ENCODE measurements at regions not wholly inside any gene's neighbourhood (a gene's known extent, or its start where the extent isn't known, plus 50 kb on each side); places are given as distances from the start of the nearest gene placed in this dataset.
A peak's percentile ranks its signal among the peaks of the same experiment; 100 is the strongest.
"Not testable (repeated sequence)": the region's sequence is repeated elsewhere in the genome, so short reads cannot be mapped to it uniquely, and the experiment has no call there.

DNA sequence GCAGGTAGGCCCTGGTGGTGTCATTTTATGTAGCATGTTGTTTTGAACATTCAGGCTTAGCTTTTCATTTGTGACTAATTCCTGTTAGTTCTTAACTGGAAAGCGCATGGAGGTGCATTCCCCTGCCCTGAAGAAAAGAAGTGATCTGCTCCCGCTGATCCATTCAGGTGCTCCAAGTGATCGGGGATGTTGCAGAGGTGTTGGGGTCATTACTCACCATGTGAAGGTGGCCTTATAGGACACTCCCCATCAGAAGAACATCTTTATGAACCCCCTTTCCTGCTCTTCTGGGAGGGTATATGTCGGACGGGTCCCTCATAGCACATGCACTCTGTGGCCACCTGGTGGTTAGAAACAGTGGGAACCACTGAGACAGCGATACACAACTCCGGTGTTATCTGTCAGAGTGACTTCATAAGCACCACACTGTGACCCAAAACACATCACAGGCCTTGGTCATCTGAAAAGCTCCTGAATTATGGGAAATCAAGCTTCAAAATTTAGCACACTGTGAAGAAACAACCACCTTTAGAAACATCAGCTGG lies 172.5 kb upstream of the NOTCH2NLA start:
- not testable (repeated sequence) for DNase-seq

DNA sequence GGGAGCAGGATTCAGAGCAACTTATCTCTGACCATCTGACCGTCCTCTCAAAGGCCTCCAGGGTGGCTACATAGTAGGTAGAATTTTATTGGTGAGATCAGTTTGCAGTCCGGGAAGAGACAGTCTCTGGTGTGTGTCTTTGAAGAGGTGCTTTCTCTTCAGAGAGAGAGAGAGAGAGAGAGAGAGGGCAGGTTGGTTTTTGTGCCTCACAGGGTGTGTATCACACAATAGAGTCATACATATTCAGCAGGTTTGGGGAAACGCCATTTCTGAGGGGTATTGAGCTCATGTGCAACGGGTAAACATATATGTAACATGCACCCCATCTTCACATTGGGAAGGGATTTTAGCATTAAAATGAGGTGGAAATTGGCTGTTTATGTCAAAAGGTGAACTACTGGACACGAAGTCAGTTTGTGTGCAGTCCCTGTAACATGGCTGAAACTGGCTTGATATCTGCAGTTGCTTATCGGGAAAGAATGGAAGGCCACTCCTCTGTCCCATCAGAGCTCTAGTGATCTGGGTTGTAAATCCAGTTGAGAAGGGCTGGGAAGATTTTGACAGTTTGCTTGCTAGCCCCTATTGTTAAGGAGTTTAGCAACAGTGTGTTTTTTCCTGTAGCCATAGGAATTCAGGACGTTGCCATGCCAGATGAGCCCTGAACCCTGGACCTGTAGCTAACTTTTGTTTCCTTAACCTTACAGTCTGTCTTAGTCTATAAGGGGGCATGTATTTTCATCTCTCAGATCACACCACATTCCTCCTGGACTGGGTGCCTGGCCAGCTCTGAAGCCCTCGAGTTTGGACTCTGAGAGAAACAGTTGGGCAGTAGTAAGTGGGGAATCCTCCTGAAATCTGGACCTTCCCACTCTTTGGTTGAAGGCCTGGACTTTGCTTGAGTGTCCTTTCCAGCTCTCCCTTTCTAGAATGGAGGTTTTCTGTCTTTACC lies 171.6 kb upstream of the NOTCH2NLA start:
- not testable (repeated sequence) for DNase-seq

DNA sequence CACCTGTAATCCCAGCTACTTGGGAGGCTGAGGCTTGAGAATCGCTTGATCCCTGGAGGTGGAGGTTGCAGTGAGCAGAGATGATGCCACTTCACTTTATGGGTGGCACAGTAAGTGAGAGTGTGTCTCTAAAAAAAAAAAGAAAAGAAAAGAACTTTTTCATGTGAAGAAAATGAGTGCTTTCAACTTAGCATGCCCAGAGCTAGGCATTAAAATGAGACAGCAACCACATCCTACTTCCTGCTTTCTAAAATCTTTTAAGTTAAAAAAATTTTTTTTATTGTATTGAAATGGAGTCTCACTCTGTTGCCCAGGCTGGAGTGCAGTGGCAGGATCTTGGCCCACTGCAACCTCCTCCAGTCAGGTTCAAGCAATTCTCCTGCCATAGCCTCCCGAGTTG lies 170.4 kb upstream of the NOTCH2NLA start:
- not testable (repeated sequence) for DNase-seq

DNA sequence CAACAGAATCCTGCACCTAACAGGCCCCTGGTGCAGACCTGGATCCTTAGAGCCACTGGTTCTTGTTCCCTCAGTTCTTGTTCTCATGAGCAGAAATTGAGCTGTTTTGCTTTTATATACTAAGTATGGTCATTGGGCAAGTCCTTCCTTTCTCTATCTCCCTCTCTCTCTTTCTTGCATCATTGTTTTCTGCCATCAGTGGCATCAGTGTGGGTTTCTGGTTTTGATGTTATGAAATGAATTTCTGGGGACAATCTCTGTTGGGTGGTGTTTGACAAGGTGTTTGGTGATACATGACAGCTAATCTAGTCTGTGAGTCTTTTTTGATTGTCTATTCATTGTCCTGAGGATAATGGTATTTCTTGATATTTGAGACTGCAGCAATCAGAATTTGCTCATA lies 168.0 kb upstream of the NOTCH2NLA start:
- DNase-seq = not testable (repeated sequence)

DNA sequence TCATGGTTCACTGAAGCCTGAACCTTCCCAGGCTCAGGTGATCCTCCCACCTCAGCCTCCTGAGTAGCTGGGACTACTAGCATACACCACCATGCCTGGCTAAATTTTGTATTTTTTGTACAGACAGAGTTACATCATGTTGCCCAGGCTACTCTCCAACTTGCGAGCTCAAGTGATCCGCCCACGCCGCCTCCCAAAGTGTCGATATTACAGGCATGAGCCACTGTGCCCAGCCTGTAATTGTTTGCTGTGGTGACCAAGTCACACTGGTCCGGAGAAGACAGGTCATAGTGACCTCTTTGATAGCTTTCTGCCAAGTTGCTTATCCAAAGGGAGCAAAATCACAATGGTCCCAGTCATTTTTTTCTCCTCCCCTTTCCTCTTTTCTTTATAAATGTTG lies 167.4 kb upstream of the NOTCH2NLA start:
- not testable (repeated sequence) for DNase-seq

DNA sequence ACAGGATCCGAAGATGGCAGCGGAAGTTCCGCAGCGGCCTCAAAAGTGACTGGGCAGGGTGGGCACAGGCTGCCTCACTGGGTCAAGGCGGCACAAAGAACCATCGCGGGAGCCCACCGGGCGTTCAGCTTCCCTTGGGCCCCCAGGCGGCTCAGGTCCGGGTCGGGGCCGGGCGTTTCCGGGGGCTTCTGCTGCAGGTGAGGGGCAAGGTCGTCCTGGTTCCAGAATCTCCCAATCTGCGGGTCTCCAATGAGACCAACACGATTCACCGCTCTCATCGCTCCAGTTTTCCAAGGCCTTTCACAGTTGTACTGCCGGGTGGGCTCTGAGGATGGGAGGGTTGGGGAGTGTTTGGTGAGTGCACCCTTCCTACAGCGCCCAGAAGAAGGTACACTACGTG lies 165.0 kb upstream of the NOTCH2NLA start:
- DNase-seq = not testable (repeated sequence)

DNA sequence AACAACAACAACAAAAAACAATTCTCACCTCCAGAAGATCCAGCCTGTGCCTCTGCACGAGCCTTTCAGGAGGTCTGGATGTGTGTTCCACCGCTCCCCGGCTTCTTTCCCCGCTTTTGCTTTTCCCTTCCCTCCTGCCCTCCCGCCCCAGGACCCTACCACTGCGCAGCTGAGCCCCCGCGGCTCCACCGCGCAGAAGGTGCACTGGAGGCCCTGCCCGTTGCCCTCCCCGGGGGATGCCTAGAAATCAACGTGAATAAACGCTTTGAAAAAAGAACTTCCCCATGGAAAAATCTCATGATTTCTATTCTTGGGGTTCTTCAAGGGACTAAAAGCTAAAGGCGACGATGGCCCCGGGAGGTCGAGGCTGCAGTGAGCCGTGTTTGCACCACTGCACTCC lies 164.3 kb upstream of the NOTCH2NLA start:
- DNase-seq = not testable (repeated sequence)

DNA sequence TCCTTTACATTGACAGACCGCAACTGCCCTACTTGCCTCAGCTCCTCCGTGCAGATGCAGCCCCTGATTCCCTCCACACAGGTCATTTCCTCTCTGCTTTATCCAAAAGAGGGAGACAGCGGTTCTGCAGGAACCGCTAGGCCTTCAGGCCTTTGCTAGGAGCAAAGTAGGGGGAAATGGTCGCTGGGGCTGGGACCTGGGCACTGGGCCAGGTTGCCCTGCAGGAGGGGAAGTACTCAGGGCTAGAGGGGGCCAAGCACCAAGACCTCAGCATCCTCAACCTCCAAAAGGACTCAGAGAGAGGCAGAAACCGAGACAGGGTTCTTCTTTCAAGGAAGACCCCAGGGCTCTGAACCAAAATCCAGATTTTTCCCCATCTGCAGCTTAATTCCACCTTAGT lies 160.4 kb upstream of the NOTCH2NLA start:
- DNase-seq = not testable (repeated sequence)

DNA sequence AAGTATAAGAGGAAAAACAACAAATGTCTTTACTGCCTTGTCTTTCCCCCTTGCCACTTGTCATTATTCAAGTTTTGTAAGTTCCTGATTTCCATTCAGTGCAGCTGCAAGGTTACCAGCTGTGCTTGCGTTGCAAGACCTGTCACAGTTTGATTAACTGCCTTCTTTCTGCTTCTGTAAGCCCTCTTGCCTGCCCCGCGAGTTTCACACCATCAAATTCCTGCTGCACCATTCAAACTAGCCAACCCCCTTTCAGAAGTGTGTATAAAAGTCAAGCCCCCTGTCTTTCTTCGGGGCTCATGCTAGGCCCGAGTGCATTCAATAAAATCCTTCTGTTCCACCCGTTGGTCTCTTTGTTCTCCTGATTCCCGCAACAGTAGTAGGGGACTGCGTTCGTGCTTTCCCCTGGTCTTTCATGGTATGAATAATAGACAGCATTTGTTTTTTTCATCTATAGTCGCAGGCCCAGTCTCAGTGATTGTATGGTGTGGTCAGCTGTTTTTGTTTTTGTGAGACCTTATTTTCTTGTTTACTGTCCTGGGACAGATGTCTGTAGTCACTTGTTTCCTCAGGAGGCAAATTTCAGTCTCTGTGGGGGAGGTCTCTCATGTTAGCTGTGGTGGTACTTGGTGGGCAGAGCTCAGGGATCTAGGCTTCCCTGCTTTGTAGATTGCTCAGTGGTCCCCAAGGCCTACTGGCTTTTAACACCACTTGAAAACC lies 159.1 kb upstream of the NOTCH2NLA start:
- DNase-seq = not testable (repeated sequence)

DNA sequence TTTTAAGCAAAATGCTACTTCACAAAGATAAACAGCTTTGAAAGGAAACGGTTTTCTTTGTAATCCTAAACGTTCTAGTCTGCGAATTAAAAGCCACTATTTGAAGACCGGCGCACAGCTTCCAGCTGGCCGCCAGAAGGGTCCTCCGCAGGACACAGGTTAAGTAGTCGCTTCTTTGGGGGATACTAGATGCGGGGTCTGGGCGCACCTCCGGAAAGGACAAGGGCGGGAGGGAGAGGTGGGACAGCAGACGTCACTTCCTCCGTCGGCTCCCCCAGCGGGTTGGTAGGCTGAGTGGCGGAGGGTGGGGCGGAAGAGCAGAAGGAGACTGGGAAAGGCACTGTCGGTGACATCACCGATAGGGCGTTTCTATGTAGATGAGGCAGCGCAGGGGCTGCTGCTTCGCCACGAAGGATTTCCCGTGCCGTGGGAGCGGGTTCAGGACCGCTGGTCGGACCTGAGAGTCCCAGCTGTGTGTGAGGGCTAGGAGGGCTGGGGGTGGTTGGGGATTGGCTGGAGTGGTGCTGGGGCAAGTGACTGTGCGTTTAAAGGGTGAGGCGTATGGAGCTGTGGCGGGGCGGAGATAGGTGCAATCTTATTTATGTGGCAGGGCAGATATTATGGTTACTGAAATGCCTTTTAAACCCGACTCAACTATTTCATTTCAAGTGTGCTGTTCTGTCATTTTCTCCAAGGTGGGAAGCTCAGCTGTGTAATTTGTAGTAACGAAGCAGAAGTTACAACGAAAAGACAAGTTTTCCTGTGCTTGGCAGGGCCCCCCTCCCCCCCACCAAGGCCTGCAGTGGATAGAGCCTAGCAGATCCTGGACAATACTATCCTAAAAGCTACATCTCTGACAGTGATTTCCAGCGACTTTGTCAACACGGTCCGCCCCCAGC lies 158.3 kb upstream of the NOTCH2NLA start:
- DNase-seq = peak; percentile 82

DNA sequence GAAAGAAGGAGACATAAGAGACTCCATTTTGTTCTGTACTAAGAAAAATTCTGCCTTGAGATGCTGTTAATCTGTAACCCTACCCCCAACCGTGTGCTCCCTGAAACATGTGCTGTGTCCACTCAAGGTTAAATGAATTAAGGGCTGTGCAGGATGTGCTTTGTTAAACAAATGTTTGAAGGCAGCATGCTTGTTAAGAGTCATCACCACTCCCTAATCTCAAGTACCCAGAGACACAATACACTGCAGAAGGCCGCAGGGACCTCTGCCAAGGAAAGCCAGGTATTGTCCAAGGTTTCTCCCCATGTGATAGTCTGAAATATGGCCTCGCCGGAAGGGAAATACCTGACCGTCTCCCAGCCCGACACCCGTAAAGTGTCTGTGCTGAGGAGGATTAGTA lies 152.4 kb upstream of the NOTCH2NLA start:
- not testable (repeated sequence) for DNase-seq

DNA sequence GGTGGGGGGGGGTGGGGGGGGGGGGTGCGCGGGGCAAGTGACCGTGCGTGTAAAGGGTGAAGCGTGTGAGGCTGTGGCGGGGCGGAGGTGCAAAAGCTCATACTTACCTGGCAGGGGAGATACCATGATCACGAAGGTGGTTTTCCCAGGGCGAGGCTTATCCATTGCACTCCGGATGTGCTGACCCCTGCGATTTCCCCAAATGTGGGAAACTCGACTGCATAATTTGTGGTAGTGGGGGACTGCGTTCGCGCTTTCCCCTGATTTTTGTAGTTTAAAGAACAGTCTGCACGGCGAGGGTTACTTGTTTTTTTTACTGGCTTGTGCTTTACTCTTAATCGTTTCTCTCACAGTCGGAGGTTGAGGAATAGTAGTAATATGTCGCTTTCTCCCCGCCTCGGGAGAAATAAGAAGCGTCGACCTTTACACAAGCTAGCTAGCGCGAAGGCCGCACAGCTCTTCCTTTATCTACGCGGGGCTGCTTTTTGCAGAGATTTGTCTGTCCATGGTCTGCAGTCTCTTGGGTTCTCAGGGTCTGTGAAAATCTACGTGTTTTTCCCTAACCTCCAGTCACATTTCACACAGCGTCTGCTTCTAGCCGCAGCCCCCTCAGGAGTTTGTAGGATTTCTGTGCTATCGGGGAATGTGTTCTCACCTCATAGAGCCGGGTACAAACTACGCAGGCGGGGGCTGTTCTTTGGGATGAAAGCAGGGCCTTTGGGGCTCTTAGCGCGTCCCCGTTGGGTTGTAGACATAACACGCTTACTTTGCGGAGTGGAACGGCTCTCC lies 148.1 kb upstream of the NOTCH2NLA start:
- DNase-seq = peak; percentile 95

DNA sequence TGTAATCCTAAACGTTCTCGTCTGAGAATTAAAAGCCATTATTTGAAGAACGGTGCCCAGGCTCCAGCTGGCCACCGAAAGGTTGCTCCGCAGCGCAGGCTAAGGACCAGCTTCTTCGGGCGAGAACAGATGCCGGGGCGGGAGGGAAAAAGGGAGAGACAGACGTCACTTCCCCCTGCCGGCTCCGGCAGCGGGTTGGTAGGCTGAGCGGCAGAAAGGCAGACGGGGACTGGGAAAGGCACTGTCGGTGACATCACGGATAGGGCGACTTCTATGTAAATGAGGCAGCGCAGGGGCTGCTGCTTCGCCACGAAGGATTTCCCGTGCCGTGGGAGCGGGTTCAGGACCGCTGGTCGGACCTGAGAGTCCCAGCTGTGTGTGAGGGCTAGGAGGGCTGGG lies 147.5 kb upstream of the NOTCH2NLA start:
- DNase-seq = peak; percentile 65

DNA sequence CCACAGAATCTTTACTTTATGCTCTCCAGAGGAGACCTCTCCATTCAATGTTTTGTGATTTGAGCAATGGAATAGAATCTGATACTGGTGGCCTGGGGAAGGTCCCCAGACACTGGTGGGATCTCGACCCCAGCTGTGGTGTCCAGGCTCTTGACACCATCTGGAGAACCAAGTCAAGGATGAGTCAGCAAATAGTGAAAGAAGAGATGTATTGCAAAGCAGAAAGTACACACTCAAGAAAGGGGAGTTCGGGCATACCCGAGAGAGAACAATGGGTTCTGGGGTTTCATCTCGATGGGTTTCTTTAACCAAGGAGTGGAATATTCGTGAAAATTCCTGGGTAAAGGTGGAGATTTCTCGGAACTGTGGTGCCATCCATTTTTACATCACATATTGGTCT lies 146.3 kb upstream of the NOTCH2NLA start:
- not testable (repeated sequence) for DNase-seq

DNA sequence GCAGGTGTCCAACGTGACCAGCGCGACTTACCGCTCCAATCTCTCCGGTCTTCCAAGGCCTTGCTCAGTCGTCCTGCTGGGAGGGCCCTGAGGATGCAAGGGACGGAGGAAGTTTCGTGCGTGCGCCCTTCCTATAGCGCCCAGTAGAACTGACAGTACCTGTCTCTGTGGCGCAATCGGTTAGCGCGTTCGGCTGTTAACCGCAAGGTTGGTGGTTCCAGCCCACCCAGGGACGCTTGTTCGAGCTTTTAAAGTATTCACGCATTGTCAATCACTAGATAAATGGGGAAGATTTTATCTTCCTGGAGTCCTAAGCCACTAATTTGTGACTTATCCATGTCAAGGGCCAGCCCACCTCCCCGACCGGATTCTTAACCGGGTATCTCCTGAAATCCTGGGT lies 141.1 kb upstream of the NOTCH2NLA start:
- peak; percentile 66 for DNase-seq

DNA sequence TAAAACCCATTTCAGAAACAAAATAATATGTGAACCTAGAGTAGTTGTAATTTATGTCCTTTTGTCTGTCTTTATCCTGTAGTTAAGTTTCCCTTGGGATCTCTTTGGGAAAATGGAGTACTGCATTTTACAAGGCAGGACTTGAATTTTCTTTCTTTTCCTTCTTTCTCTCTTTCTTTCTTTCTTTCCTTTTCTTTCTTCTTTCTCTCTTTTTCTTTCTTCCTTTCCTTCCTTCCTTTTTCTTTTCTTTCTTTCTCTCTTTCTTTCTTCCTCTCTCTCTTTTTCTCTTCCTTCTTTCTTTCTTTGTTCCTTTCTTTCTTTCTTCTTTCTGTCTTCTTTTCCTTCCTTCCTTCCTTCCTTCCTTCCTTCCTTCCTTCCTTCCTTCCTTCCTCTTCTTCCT lies 126.6 kb upstream of the NOTCH2NLA start:
- not testable (repeated sequence) for DNase-seq

DNA sequence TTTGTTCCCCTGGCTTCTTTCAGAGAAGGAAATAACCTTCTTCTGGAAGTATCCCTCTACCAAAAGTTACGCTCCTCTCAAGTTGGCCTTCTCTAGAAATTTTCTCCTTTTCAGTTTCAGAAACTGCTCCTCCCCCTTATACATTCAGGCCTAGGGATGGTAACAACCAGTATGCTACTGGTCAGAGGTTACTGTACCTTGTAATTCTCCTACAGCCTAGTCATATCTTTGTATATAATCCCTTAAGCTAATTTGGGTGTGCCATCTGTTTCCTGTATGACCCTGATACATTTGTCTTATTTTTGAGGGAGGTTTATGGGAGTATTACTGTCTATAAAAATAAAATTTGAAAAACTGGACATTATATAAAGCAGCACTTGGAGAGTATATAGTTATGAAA lies 98.0 kb upstream of the NOTCH2NLA start:
- not testable (repeated sequence) for DNase-seq

DNA sequence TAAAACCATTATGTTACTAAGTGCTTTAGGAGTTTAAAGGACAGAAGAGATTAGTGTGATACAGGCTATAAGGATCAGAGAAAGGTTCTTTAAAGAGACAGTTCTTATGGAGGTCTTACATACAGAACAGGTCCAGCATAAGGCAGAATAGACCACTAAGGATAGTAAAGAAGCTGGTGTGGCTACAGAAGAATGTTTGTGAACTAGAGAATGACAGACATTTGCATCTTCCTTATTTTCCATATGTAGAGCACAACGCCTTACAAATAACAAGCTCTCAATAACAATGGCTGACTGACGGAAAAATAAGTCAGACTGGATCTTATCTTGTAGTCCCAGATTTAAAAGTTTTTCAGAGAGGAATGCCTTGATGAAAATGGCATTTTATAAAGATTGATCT lies 95.6 kb upstream of the NOTCH2NLA start:
- DNase-seq = not testable (repeated sequence)

DNA sequence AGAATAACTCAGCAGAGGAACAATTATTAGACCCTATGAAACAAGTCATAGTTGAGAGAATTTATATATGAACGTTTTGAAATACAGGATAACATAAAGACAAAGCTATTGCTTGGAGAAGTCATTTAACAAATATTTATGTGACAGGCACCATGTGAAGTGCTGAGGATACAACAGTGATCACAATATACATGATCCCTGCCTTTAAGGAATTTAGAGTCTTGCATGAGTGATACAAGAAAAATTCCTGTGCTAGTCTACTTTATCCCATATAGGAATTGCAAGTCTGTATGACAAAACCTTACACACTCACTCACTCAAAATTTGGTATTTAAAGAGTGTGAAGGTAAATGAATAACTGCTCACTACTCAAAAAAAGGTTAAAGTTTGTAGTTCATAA lies 94.5 kb upstream of the NOTCH2NLA start:
- not testable (repeated sequence) for DNase-seq

DNA sequence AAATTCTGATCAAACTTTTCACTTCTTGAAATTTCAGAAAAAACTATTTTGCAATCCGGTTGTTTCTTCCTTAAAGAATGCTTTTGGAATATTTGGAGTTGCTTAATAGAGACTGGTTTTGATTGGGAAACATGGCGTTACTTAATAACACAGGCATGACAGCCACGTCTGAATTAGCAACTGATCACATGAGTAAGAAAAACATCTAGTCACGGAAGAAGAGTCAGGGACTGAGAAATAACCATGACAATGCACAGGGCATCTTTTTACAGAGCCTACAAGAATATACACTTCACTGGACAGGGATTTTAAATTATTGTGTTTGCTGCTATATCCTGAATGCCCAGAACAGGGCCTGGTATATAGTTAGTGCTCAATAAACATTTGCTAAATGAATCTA lies 94.1 kb upstream of the NOTCH2NLA start:
- not testable (repeated sequence) for DNase-seq

DNA sequence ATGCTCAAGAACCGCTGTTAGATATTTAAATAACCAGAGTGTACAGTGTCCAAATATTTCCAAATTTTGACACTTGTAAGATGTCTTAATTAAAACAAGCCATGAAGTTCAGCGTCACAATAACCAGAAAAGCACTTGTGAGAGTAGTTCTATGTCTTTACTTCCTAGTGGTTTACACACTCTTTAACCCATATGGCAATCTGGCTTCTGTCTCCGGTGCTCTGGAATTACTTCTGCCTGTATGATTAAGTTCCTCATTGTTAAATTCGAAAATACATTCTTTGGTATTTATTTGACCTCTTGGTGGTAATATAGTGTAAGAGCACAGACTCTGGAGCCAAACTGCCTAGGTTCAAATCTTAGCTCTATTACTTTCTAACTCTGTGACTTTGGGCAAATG lies 89.9 kb upstream of the NOTCH2NLA start:
- DNase-seq = not testable (repeated sequence)

DNA sequence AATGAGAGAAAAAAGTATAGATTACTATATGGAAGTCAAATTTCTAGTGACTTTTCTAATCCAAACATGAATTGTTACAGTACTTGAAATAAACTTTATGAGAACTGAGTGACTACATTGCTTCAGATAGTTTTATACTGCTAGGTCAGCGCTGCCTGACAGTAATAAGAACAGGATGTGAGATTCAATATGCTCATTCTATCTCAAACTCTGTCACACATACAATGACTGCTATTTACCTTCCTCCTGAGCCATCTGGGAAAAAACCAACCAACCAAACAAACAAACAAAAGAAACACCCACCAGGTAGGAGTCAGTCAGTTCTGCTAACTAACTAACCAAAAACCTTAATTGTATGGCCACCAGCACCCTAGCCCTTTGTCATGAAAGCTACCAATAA lies 89.0 kb upstream of the NOTCH2NLA start:
- DNase-seq = not testable (repeated sequence)

Measured in NCI-H1105 (cell line).